H9 (cell line): ENCODE measurements at regions not wholly inside any gene's neighbourhood (a gene's known extent, or its start where the extent isn't known, plus 50 kb on each side); places are given as distances from the start of the nearest gene placed in this dataset.

ENCODE experiments used
- DNase-seq: peaks from one replicate; pipeline ENCODE4 v3.0.0-alpha.2; 2017
- H2AFZ ChIP-seq: one replicate; pipeline ENCODE4 v1.6.1; 2013; ENCODE audit warnings: mild to moderate bottlenecking, low read length, control low read depth, moderate library complexity
- H2AK5ac ChIP-seq: 2 replicates; pipeline ENCODE4 v1.6.1; 2013; ENCODE audit warnings: low read length, control low read depth, mixed read lengths; ENCODE audit not compliant: insufficient read length
- H2BK120ac ChIP-seq: one replicate; pipeline ENCODE4 v1.6.1; 2013; ENCODE audit warnings: low read depth, mild to moderate bottlenecking, low read length, control low read depth, inconsistent platforms; ENCODE audit not compliant: poor library complexity, severe bottlenecking
- H2BK12ac ChIP-seq: 2 replicates; pipeline ENCODE4 v1.6.1; 2013; ENCODE audit warnings: low read length, control low read depth, mixed read lengths, low read depth; ENCODE audit not compliant: insufficient read length
- H2BK15ac ChIP-seq: 2 replicates; pipeline ENCODE4 v1.6.1; 2013; ENCODE audit warnings: low read depth, low read length, control low read depth
- H2BK20ac ChIP-seq: one replicate; pipeline ENCODE4 v1.6.1; 2013; ENCODE audit warnings: low read depth, mild to moderate bottlenecking, low read length, control low read depth, inconsistent platforms; ENCODE audit not compliant: poor library complexity, severe bottlenecking
- H2BK5ac ChIP-seq: 2 replicates; pipeline ENCODE4 v1.6.1; 2013; ENCODE audit warnings: low read length, control low read depth, mixed read lengths; ENCODE audit not compliant: insufficient read length
- H3K14ac ChIP-seq: 2 replicates; pipeline ENCODE4 v1.6.1; 2013; ENCODE audit warnings: low read length, control low read depth; ENCODE audit not compliant: insufficient read depth
- H3K18ac ChIP-seq: 2 replicates; pipeline ENCODE4 v1.6.1; 2013; ENCODE audit warnings: low read depth, mild to moderate bottlenecking, mixed read lengths, low read length, control low read depth; ENCODE audit not compliant: insufficient read length
- H3K23ac ChIP-seq: 2 replicates; pipeline ENCODE4 v1.6.1; 2013; ENCODE audit warnings: low read length, control low read depth, mixed read lengths, low read depth; ENCODE audit not compliant: insufficient read length
- H3K23me2 ChIP-seq: 2 replicates; pipeline ENCODE4 v1.6.1; 2013; ENCODE audit warnings: low read depth, mild to moderate bottlenecking, mixed read lengths, low read length, control low read depth; ENCODE audit not compliant: insufficient read length, poor library complexity, severe bottlenecking
- H3K27ac ChIP-seq: 2 replicates; pipeline ENCODE4 v1.5.1; 2013; ENCODE audit warnings: low read length, control low read depth, mixed read lengths, low read depth; ENCODE audit not compliant: insufficient read length
- H3K27me3 ChIP-seq: 2 replicates; pipeline ENCODE4 v1.6.1; 2013; ENCODE audit warnings: low read length, control low read depth, inconsistent platforms; ENCODE audit not compliant: insufficient read depth
- H3K4ac ChIP-seq: 2 replicates; pipeline ENCODE4 v1.6.1; 2013; ENCODE audit warnings: low read depth, mild to moderate bottlenecking, control low read depth, inconsistent platforms, low read length, moderate library complexity
- H3K4me1 ChIP-seq: 2 replicates; pipeline ENCODE4 v1.6.1; 2013; ENCODE audit warnings: low read length, control low read depth, inconsistent platforms; ENCODE audit not compliant: insufficient read depth
- H3K4me2 ChIP-seq: 2 replicates; pipeline ENCODE4 v1.6.1; 2013; ENCODE audit warnings: low read length, control low read depth, mixed read lengths; ENCODE audit not compliant: insufficient read length, insufficient read depth
- H3K56ac ChIP-seq: 2 replicates; pipeline ENCODE4 v1.6.1; 2013; ENCODE audit warnings: low read depth, mild to moderate bottlenecking, mixed read lengths, low read length, control low read depth; ENCODE audit not compliant: insufficient read length
- H3K79me1 ChIP-seq: 2 replicates; pipeline ENCODE4 v1.6.1; 2013; ENCODE audit warnings: low read depth, mild to moderate bottlenecking, moderate library complexity, low read length, control low read depth, inconsistent platforms; ENCODE audit not compliant: insufficient read depth, poor library complexity, severe bottlenecking
- H3K79me2 ChIP-seq: 2 replicates; pipeline ENCODE4 v1.6.1; 2013; ENCODE audit warnings: low read length, control low read depth, inconsistent platforms; ENCODE audit not compliant: insufficient read depth
- H3K9ac ChIP-seq: 2 replicates; pipeline ENCODE4 v1.6.1; 2013; ENCODE audit warnings: low read length, control low read depth, mixed read lengths; ENCODE audit not compliant: insufficient read length; ENCODE audit errors: extremely low read depth
- H3K9me3 ChIP-seq: one replicate; pipeline ENCODE4 v1.6.1; 2013; ENCODE audit warnings: low read depth, low read length, inconsistent platforms; ENCODE audit not compliant: control insufficient read depth
- H3T11ph ChIP-seq: one replicate; pipeline ENCODE4 v1.6.1; 2013; ENCODE audit warnings: mild to moderate bottlenecking, low read length, control low read depth, inconsistent platforms
- H4K20me1 ChIP-seq: one replicate; pipeline ENCODE4 v1.6.1; 2013; ENCODE audit not compliant: control insufficient read depth, insufficient read length, insufficient read depth
- H4K5ac ChIP-seq: 2 replicates; pipeline ENCODE4 v1.6.1; 2013; ENCODE audit warnings: low read depth, mild to moderate bottlenecking, mixed read lengths, low read length, control low read depth; ENCODE audit not compliant: insufficient read length
- H4K8ac ChIP-seq: replicated peaks from 2 replicates; pipeline ENCODE4 v1.6.1; 2013; ENCODE audit warnings: low read length, control low read depth, mixed read lengths, low read depth; ENCODE audit not compliant: insufficient read length
- H4K91ac ChIP-seq: 2 replicates; pipeline ENCODE4 v1.6.1; 2013; ENCODE audit warnings: low read depth, mild to moderate bottlenecking, moderate library complexity, mixed read lengths, low read length, control low read depth; ENCODE audit not compliant: insufficient read length
- H3K27ac Mint-ChIP-seq, 3 experiments: 2 replicates in 2 of 3; 3 replicates in 1 of 3; pipeline ENCODE4 v1.8.0; 2020 to 2021; ENCODE audit warnings: mixed read lengths in 3 of 3, mild to moderate bottlenecking in 1 of 3, moderate library complexity in 1 of 3
- H3K27me3 Mint-ChIP-seq: 2 replicates; pipeline ENCODE4 v1.8.0; 2021; ENCODE audit warnings: low read depth, mild to moderate bottlenecking, moderate library complexity, mixed read lengths
- H3K36me3 Mint-ChIP-seq, 3 experiments: 2 replicates in 2 of 3; 3 replicates in 1 of 3; pipeline ENCODE4 v1.8.0; 2020 to 2021; ENCODE audit warnings: low read depth in 3 of 3, mixed read lengths in 3 of 3; ENCODE audit not compliant: insufficient read depth in 1 of 3
- H3K4me1 Mint-ChIP-seq, 2 experiments: 2 replicates each; pipeline ENCODE4 v1.8.0; 2020; ENCODE audit warnings: mixed read lengths in 2 of 2
- H3K4me3 Mint-ChIP-seq, 2 experiments: 2 replicates in 1 of 2; 3 replicates in 1 of 2; pipeline ENCODE4 v1.8.0; 2020 to 2021; ENCODE audit warnings: mild to moderate bottlenecking in 2 of 2, mixed read lengths in 2 of 2, moderate library complexity in 1 of 2
- H3K9me3 Mint-ChIP-seq, 2 experiments: 2 replicates in 1 of 2; 3 replicates in 1 of 2; pipeline ENCODE4 v1.8.0; 2020; ENCODE audit warnings: mild to moderate bottlenecking in 2 of 2, mixed read lengths in 2 of 2, moderate library complexity in 1 of 2
- CTCF ChIP-seq: fragments of 200-600 bp; sonication (generic); conservative IDR thresholded peaks from 3 replicates; pipeline ENCODE4 v1.8.0; 2021; ENCODE audit warnings: antibody characterized with exemption, mild to moderate bottlenecking
- WGBS: extraction: QIAGEN DNeasy Blood & Tissue Kit; methylation state at CpG from one replicate; pipeline ENCODE4 v1.1.7; 2013; ENCODE audit warnings: missing lambda C conversion rate, low lambda C conversion rate, mixed read lengths; ENCODE audit not compliant: insufficient read length; ENCODE audit errors: extremely low coverage; 5-methylcytosine and 5-hydroxymethylcytosine counted together

DNA sequence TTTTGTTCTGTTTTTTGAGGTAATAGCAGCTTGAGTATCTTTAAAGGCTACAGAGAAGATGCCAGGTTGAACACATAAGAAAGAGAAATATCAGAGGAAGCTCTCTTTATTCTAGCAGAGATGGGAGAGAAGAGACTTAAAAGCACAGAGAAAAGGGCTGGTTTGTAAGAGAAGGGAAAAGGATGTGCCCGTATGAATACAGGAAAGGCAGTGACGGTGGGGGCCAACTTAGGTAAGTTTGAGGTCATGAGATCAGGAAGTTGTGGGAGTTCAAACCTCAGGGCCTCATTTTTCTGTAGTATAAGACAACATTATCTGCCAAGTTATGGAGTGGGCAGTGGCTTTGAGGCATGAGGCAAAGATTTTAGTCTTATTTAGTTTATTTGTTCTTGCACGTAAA is 121.3 kb upstream of the S100G start:
- H2AFZ ChIP-seq: no peak overlapping the region
- no peak overlapping the region for H2BK12ac ChIP-seq
- no peaks in the 10 kb centered on the region for H4K20me1 ChIP-seq
- Mint-ChIP-seq H3K27ac (peak overlapping the region in 1 of 3 experiments; percentile 16; a peak in 2 of 7 replicates), H3K4me3 (no peak overlapping the region), H3K27me3 (no peaks in the 10 kb centered on the region), H3K4me1 (peaks cover 12 to 13% of the 10 kb centered on the region in 2 experiments), H3K9me3 (peaks cover 26% of the 10 kb centered on the region in 2 experiments), H3K36me3 (peaks cover 29 to 40% (median 30%) of the 10 kb centered on the region in 3 experiments)
- no peak overlapping the region for H2BK120ac ChIP-seq
- H3K4me2 ChIP-seq: no peak overlapping the region
- H3K9ac ChIP-seq: no peak overlapping the region
- 0 out of 2 replicates have a peak, but pooled peaks cover 1% of the 10 kb centered on the region for H3K79me2 ChIP-seq
- no peaks in the 10 kb centered on the region for H3K9me3 ChIP-seq
- H4K8ac ChIP-seq: no peak overlapping the region
- H3K14ac ChIP-seq: no peak overlapping the region
- H3K56ac ChIP-seq: no peak overlapping the region
- no peak overlapping the region for H2AK5ac ChIP-seq
- WGBS: no CpG with 5 or more reads among the region's 3 CpGs
- H3K79me1 ChIP-seq: no peaks in the 10 kb centered on the region
- H3K18ac ChIP-seq: no peak overlapping the region
- H3T11ph ChIP-seq: no peak overlapping the region
- DNase-seq: no peak
- no peaks in the 10 kb centered on the region for H3K23me2 ChIP-seq
- peaks cover 3% of the 10 kb centered on the region for H3K4me1 ChIP-seq
- H3K27ac ChIP-seq: no peak overlapping the region
- no peak overlapping the region for H4K91ac ChIP-seq
- no peak overlapping the region for H2BK20ac ChIP-seq
- TF ChIP-seq CTCF: no peak
- H2BK5ac ChIP-seq: no peak overlapping the region
- H3K4ac ChIP-seq: no peak overlapping the region
- no peak overlapping the region for H3K23ac ChIP-seq
- H3K27me3 ChIP-seq: no peaks in the 10 kb centered on the region
- no peak overlapping the region for H2BK15ac ChIP-seq
- H4K5ac ChIP-seq: no peak overlapping the region
